ENCODE measurements at regions not wholly inside any gene's neighbourhood (a gene's known extent, or its start where the extent isn't known, plus 50 kb on each side); places are given as distances from the start of the nearest gene placed in this dataset.

- TF ChIP-seq CTCF (IDR thresholded peaks at IDR 0.05) (no peak), POLR2A (IDR thresholded peaks at IDR 0.05) (no peak)
Observed at GRCh38 chr18:40452599-40452998, 1502.4 kb upstream of the PIK3C3 start.

Measured in Peyer's patch (tissue), 4 donors.